KMS-11 (cell line): ENCODE measurements at regions not wholly inside any gene's neighbourhood (a gene's known extent, or its start where the extent isn't known, plus 50 kb on each side); places are given as distances from the start of the nearest gene placed in this dataset.

Experiments
- H2AFZ ChIP-seq: fragments of 200-600 bp; sonication (generic); 2 replicates; pipeline ENCODE4 v1.6.1; 2016; ENCODE audit warnings: antibody characterized with exemption, mixed run types, low read depth
- H3K27ac ChIP-seq: fragments of 200-600 bp; sonication (generic); 2 replicates; pipeline ENCODE4 v1.6.1; 2016; ENCODE audit warnings: mild to moderate bottlenecking, mixed run types
- H3K27me3 ChIP-seq: fragments of 200-600 bp; sonication (generic); 2 replicates; pipeline ENCODE4 v1.6.1; 2017; ENCODE audit warnings: mild to moderate bottlenecking, low read depth, mixed run types, moderate library complexity; ENCODE audit not compliant: insufficient read depth
- H3K36me3 ChIP-seq: fragments of 200-600 bp; sonication (generic); 2 replicates; pipeline ENCODE4 v1.6.1; 2017; ENCODE audit warnings: mild to moderate bottlenecking, mixed run types; ENCODE audit not compliant: insufficient read depth
- H3K4me1 ChIP-seq: fragments of 200-600 bp; sonication (generic); 2 replicates; pipeline ENCODE4 v1.6.1; 2016; ENCODE audit warnings: mild to moderate bottlenecking, low read depth, mixed run types; ENCODE audit not compliant: poor library complexity, severe bottlenecking
- H3K4me2 ChIP-seq: fragments of 200-600 bp; sonication (generic); 2 replicates; pipeline ENCODE4 v1.7.0; 2016; ENCODE audit warnings: mild to moderate bottlenecking, mixed run types
- H3K4me3 ChIP-seq: fragments of 200-600 bp; sonication (generic); IDR thresholded peaks from 2 replicates; pipeline ENCODE4 v1.6.1; 2017; ENCODE audit warnings: low read depth, low read length, mixed read lengths; ENCODE audit not compliant: insufficient read depth
- H3K79me2 ChIP-seq: fragments of 200-600 bp; sonication (generic); 2 replicates; pipeline ENCODE4 v1.6.1; 2016; ENCODE audit warnings: low read depth, mixed run types; ENCODE audit not compliant: insufficient read depth
- H3K9ac ChIP-seq: fragments of 200-600 bp; sonication (generic); 2 replicates; pipeline ENCODE4 v1.6.1; 2016; ENCODE audit warnings: mild to moderate bottlenecking, mixed run types
- H4K20me1 ChIP-seq: fragments of 200-600 bp; sonication (generic); 2 replicates; pipeline ENCODE4 v1.6.1; 2016; ENCODE audit warnings: mild to moderate bottlenecking, mixed run types; ENCODE audit not compliant: insufficient read depth
- TF ChIP-seq, protein P1 (sequence below): fragments of 200-600 bp; sonication (generic); conservative IDR thresholded peaks from 2 replicates; pipeline ENCODE4 v1.6.1; 2017; ENCODE audit warnings: low read depth, mild to moderate bottlenecking, antibody characterized with exemption, low read length, moderate library complexity, mixed read lengths

DNA sequence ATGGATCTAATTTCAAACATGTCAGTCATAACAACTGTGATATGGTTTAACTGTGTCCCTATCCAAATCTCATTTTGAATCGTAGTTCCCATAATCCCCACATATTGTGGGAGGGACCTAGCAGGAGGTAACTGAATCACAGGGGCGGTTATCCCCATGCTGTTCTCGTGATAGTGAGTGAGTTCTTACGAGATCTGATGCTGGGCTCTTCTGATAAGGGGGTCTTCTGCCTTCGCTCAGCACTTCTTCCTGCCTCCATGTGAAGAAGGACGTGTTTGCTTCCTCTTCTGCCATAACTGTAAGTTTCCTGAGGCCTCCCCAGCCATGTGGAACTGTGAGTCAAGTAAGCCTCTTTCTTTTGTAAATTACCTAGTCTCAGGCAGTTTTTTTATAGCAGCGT lies 138.0 kb upstream of the PCGF5 start:
- no peak overlapping the region for H3K4me2 ChIP-seq
- no peak overlapping the region for H3K27ac ChIP-seq
- no peak overlapping the region for H3K9ac ChIP-seq
- no peaks in the 10 kb centered on the region for H4K20me1 ChIP-seq
- TF ChIP-seq, protein P1, sequence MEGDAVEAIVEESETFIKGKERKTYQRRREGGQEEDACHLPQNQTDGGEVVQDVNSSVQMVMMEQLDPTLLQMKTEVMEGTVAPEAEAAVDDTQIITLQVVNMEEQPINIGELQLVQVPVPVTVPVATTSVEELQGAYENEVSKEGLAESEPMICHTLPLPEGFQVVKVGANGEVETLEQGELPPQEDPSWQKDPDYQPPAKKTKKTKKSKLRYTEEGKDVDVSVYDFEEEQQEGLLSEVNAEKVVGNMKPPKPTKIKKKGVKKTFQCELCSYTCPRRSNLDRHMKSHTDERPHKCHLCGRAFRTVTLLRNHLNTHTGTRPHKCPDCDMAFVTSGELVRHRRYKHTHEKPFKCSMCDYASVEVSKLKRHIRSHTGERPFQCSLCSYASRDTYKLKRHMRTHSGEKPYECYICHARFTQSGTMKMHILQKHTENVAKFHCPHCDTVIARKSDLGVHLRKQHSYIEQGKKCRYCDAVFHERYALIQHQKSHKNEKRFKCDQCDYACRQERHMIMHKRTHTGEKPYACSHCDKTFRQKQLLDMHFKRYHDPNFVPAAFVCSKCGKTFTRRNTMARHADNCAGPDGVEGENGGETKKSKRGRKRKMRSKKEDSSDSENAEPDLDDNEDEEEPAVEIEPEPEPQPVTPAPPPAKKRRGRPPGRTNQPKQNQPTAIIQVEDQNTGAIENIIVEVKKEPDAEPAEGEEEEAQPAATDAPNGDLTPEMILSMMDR: no peak
- no peaks in the 10 kb centered on the region for H3K4me1 ChIP-seq
- H3K27me3 ChIP-seq: no peaks in the 10 kb centered on the region
- no peak overlapping the region for H3K4me3 ChIP-seq
- H3K79me2 ChIP-seq: no peaks in the 10 kb centered on the region
- H3K36me3 ChIP-seq: no peaks in the 10 kb centered on the region
- no peak overlapping the region for H2AFZ ChIP-seq

DNA sequence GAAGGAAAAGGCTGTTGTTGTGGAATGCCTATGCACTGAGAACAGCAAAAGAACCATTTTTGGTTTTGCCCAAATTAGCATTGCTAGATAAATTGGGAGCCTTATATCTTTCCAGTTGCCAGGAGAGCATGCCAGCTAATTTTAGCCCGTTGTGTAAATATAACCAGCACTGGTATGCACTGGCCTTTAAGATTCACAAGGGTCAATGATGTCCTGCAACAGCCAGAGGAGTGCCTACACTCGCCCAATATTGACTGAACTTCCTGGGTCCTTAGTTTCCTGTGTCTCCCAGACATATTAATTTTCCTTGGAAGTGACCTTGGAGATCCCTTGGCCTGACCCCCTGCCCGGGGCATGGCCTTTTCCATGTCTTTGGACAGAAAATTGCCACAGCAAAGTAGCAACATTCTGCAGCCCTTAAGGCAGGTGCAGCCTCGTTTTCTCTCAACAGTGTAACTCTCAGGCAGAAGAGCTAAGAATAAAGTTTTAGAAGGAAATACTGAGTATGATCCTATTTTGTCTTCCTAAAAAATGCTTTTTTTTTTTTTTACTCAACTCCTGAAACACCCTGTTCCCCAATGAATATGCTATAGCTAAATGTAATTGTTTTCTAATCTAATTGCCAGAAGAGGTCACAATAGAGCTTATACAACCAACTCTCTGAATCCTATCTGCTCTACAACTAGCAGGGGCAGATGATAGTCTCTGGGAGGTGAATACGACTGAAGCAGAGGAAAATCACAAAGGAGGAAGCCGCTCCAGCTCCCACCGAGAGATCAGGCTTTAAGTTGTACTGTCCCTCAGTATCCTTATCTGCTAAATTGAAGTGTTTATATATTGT lies 131.9 kb upstream of the PCGF5 start:
- Histone ChIP-seq H3K36me3 (no peaks in the 10 kb centered on the region), H4K20me1 (no peaks in the 10 kb centered on the region), H2AFZ (no peak overlapping the region), H3K79me2 (no peaks in the 10 kb centered on the region), H3K4me3 (no peak overlapping the region), H3K27me3 (no peaks in the 10 kb centered on the region), H3K4me1 (no peaks in the 10 kb centered on the region), H3K9ac (no peak overlapping the region), H3K27ac (no peak overlapping the region), H3K4me2 (no peak overlapping the region)
- TF ChIP-seq, protein P1: peak; percentile 33; the same call in 1 of the 2 replicates

DNA sequence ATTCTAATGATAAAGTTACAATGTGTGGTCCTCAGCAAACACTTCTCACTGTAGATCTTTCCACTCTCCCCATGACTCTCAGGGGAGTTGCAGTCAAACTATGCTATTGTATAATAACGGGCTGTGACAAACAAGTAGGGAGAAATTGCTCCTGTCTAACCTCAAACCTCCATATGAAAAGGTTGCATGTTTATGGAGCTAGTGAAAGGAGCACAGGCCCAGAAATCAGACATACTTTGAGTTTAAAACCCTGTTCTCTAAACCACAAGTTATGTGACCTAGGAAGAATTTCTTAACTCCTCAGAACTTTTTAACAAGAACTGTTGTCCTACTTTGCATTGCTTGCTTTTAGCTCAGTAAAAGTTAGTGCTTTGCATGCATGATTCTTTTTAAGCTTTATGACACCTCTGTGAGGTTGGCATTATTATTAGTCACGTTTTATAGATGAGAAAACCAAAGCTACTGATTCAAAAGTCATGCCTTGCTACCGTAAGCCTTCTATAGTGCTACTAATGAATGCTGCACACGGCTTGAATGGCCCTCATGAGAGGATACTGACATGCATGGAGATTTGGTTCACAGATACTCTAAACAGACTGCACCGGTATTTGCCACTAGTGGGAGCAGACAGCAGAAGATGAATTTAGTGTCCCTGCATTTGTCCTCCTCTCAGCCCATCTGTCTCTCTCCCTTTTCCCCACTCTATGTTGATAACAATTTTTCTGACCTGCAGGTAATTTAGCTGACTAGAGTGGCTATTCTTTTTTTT lies 129.5 kb upstream of the PCGF5 start:
- H3K79me2 ChIP-seq: no peaks in the 10 kb centered on the region
- no peak overlapping the region for H2AFZ ChIP-seq
- no peaks in the 10 kb centered on the region for H3K36me3 ChIP-seq
- H3K4me1 ChIP-seq: peaks cover 6% of the 10 kb centered on the region
- no peak overlapping the region for H3K4me2 ChIP-seq
- TF ChIP-seq, protein P1: no peak
- no peak overlapping the region for H3K4me3 ChIP-seq
- H3K9ac ChIP-seq: no peak overlapping the region
- H4K20me1 ChIP-seq: no peaks in the 10 kb centered on the region
- H3K27ac ChIP-seq: no peak overlapping the region
- H3K27me3 ChIP-seq: no peaks in the 10 kb centered on the region

DNA sequence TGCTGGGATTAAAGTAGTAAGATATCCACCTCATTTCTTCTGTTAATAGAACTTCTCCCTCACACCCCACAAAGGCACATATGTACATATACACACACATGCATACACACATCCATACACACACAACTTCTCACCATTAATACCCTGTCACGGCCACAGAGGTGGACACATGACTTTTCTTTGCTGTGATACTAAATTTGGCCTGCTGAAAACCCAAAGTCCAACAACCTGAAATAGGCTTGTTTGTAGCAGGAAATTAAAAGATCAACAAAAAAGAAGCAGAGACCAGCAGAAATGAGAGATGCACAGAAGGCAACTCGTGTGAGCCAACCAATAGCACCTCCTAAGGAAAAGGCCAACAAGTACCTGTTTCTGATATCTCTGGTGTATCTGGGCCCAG lies 128.7 kb upstream of the PCGF5 start:
- H4K20me1 ChIP-seq: no peaks in the 10 kb centered on the region
- H2AFZ ChIP-seq: no peak overlapping the region
- no peak overlapping the region for H3K9ac ChIP-seq
- TF ChIP-seq, protein P1: no peak
- H3K4me3 ChIP-seq: no peak overlapping the region
- H3K79me2 ChIP-seq: no peaks in the 10 kb centered on the region
- H3K4me1 ChIP-seq: peaks cover 6% of the 10 kb centered on the region
- H3K27me3 ChIP-seq: no peaks in the 10 kb centered on the region
- H3K36me3 ChIP-seq: no peaks in the 10 kb centered on the region
- no peak overlapping the region for H3K4me2 ChIP-seq
- no peak overlapping the region for H3K27ac ChIP-seq
